NCI-H82 treated with DMSO at 0.1 percent for 48 hours (cell line): ENCODE measurements at regions not wholly inside any gene's neighbourhood (a gene's known extent, or its start where the extent isn't known, plus 50 kb on each side); places are given as distances from the start of the nearest gene placed in this dataset.
"Not testable (repeated sequence)": the region's sequence is repeated elsewhere in the genome, so short reads cannot be mapped to it uniquely, and the experiment has no call there.

ENCODE experiments used
- DNase-seq: peaks from one replicate; lab custom pipeline; 2025; ENCODE audit not compliant: unreplicated experiment; lab: John Stamatoyannopoulos, UW

GRCh38 chr7:15837306-15837950 is 150.9 kb upstream of the MEOX2 start:
- no peak for DNase-seq

GRCh38 chr7:15836651-15837050 is 150.2 kb upstream of the MEOX2 start:
- DNase-seq, result no peak

DNA sequence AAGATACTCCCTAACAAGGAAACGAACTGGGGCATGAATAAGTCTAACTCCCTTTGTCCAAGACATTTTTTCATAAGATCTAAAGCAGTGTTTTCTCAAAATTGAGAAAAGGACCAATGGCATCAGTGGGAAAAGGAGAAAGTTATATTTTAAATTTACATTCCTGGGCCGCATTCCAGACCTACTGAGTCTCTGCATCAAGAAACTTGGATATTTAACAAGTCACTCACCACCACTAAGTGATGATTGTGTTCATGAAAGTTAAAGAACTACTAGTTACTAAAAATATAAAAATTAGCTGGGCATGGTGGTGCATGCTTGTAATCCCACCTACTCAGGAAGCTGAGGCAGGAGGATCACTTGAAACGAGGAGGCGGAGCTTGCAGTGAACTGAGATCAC is 149.6 kb upstream of the MEOX2 start:
- no peak for DNase-seq

DNA sequence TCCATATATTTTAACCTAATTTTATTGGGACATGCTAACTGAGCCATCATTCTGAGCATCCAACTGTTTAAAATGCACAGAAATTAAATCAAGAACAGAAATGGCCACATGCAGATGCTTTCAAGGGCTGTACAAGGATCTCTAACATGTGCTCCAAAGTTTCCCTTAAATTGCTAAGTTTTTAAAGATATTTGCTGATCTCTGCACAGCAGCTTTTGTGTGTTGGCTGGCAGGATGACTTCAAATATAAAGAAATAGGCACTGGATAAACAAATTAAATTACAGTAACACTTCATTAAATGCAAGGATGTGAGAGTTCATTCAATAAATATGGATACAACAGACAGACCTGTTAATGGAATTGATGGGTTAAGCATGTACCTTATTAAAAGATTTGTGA is 148.0 kb upstream of the MEOX2 start:
- DNase-seq, result no peak

DNA sequence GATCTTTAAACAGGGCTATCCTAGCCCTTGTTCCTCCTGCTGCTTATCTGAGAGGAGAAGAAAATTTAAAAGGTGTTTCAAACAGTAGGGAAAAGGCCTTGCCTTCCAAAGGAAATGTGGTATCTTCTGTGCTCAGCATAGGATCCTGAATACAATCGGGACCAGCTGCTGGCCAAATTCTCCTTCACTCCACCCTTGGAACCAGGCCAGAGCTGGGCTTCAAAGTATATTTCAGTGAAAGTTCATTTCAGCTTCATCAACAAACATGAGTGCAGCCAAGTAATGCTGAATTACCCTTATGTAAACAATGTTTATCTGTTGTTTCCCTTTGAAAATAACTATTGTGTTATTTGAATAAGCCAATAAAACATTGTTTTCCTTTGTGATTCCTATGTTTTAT is 146.5 kb upstream of the MEOX2 start:
- no peak for DNase-seq

DNA sequence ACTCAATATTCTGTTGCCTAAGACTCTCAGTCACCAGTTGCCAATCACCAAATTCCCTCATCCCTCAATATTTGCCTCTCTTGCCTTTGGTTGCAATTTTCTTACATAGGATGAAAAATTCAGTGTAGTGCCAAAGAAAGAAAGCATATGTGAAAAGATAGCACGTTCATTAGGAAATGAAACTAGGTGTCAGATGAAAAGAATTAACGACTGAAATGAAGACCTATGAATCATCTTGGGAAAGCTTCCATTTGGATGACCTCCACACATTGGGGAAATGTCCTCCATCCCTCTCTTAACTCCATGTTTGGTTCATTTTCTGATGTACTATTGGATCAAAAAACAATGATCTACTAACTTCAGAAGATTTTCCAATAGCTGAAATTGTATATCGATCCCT is 145.1 kb upstream of the MEOX2 start:
- DNase-seq, result no peak

- no peak for DNase-seq
Measured at GRCh38 chr7:15829691-15830090, 143.2 kb upstream of the MEOX2 start.

- no peak for DNase-seq
Measured at GRCh38 chr7:15828881-15829280, 142.4 kb upstream of the MEOX2 start.

GRCh38 chr7:15821484-15822427 is 135.3 kb upstream of the MEOX2 start:
- no peak for DNase-seq

GRCh38 chr7:15820319-15820718 is 133.8 kb upstream of the MEOX2 start:
- no peak for DNase-seq

GRCh38 chr7:15816835-15817426 is 130.4 kb upstream of the MEOX2 start:
- no peak for DNase-seq

GRCh38 chr7:15813448-15813847 is 127.0 kb upstream of the MEOX2 start:
- DNase-seq, result no peak

- not testable (repeated sequence) for DNase-seq
Measured at GRCh38 chr7:15810383-15810782, 123.9 kb upstream of the MEOX2 start.

GRCh38 chr7:15809936-15810335 is 123.5 kb upstream of the MEOX2 start:
- DNase-seq, result not testable (repeated sequence)

DNA sequence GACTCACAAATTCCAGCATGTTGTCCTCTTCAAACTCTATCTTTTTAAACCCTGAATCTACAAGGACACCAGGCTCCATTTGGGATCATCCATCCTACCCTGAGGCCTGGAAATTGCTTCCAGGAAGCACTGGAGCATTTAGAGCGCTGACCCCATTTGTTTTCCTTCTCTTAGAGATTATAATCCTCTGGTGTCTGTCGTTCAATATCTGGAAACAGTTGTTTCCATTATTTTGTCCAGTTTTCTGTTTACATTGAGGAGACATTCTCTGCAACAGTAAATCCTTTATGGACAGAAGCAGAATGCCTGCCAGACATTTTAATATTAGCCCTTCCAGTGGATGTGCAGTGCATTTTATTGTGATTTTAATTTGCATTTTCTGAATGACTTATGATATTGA is 119.4 kb upstream of the MEOX2 start:
- no peak for DNase-seq

DNA sequence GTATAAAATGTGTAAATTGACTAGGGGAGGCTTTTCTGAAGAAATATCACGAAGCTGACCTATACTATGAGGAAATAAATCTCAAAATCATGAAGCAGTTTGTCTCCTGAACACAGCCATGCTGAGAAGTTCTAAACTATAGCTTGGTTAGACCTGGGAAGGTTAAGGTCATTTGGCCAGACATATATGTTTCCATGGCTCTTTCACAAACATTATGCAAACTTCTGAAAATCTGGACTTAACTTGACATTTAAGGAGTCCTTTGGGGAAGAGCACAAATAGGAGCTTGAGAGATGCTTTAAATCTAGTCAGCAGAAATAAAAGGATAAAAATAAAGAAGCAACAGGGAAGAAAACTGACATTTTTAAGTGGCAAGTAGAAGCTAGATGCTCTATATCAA is 115.9 kb upstream of the MEOX2 start:
- DNase-seq, result no peak

- no peak for DNase-seq
Measured at GRCh38 chr7:15801551-15801950, 115.1 kb upstream of the MEOX2 start.

DNA sequence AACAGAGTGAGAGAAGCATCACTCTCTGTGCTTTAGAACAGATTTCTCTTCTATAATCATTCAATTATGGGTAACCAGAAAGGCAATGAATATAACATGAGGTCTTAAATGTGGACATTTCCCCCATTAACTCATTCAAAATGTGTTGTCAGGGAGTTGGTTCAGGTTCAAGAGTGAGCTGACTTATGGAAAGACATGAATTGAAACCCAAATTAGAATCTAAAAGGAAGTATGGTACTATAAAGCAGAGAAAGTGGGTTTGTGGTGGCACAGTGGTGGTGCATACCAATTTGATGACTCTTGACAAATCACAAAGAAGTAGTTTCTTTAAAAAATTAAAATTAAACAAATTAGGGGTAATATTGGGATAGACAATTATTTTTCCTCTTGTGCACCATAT is 114.6 kb upstream of the MEOX2 start:
- DNase-seq, result no peak

- no peak for DNase-seq
Measured at GRCh38 chr7:15798081-15798480, 111.6 kb upstream of the MEOX2 start.

- no peak for DNase-seq
Measured at GRCh38 chr7:15795393-15795792, 108.9 kb upstream of the MEOX2 start.

GRCh38 chr7:15794801-15795200 is 108.3 kb upstream of the MEOX2 start:
- DNase-seq, result no peak

DNA sequence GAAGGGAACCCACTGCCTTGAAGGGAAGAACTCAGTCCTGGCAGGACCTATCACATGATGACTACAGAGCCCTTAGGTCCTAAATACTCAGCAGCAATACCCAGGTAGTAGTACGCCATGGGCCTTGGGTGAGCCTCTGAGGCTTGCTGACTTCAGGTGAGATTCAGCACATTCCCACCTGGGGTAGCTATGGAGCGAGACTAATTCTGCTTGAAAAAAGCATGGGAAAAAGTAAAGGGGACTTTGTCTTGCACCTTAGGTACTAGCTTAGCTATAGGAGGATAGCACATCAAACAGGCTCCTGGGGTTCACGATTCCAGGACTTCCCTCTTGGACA is 98.2 kb upstream of the MEOX2 start:
- DNase-seq, result no peak
